WTC11 (cell line): ENCODE measurements at regions not wholly inside any gene's neighbourhood (a gene's known extent, or its start where the extent isn't known, plus 50 kb on each side); places are given as distances from the start of the nearest gene placed in this dataset.

ENCODE experiments used
- CTCF ChIP-seq: fragments of 200-600 bp; IDR thresholded peaks from 2 replicates; pipeline ENCODE4 v1.8.0; 2022; ENCODE audit warnings: antibody characterized with exemption
- MLX ChIP-seq: sonication (generic); formaldehyde crosslinking; IDR thresholded peaks from 2 replicates; pipeline ENCODE4 v1.8.1; 2023; ENCODE audit warnings: mild to moderate bottlenecking, missing genetic modification reagents, moderate library complexity

GRCh38 chr6:11640486-11640885, 102.9 kb downstream of the TMEM170B start:
- TF ChIP-seq CTCF (no peak), MLX (no peak)
